Pons (tissue), 1 donor: ENCODE measurements at regions not wholly inside any gene's neighbourhood (a gene's known extent, or its start where the extent isn't known, plus 50 kb on each side); places are given as distances from the start of the nearest gene placed in this dataset.
"Not testable (repeated sequence)": the region's sequence is repeated elsewhere in the genome, so short reads cannot be mapped to it uniquely, and the experiment has no call there.

Source experiments
- DNase-seq: peaks from one replicate; pipeline ENCODE4 v3.0.0-alpha.2; 2016; ENCODE audit warnings: low spot score

DNA sequence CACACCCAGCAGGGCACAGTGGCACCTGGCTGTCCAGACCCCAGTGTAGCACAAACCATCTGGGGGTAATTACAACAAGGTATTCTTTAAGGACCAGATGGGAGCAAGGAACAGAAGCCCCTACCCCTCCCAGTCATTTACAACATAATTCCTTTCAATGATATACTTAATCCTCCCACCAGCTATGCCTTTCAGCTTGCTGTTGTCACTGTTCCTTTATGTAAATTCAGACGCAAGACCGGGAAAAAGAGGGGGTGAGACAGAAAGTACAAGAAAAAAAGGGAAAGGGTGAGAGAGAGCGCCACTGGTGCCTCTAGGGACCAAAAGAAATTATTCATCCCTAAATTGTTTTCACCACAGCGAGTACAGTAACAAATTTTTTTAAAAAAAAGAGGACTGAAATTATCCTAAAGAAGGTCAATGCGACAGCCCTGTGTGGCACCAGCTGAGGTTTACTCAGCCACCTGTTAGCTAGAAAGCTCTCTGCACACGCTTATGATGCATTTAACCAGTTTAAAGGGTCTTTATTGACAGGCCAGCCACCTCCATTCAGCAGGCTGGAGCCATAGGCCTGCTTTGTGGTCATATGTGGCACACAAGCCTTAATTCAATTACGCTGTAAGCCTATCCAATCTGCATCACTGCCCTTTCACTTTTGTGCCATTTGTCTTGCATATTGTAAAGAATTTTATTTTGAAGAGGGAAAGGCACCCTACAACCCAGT, 210.2 kb upstream of the ISL1 start:
- DNase-seq, result no peak

DNA sequence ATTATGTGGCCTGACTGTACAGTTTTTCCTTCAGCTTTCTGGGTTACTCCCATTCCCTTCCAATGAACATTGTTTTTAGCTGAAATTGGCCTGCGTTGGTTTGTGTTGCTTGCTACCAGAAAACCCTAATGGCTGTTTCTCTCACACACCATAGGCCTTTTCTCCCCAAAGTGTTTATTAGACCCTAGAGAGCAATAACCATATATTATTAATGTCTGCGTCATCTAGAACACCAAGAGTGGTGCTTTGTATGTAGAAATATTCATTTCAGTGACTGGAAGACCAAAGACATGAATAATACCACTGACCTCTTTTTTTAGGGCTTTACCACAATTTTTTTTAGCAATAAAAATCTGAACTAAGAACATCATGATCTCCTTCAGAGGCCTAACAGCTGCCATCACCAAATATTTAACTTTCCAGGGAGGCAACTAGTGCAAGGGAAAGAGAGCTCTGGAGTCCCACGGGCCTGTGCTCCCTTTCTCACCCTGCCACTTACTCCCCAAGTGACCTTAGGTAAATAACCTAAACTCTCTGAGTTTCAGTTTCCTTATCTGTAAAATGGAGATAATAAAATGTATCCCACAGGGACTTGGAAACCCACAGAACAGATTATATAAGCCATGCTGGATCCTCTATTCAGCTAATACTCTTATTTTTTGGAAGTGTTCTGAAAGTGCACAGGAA, 201.9 kb upstream of the ISL1 start:
- DNase-seq, result no peak

DNA sequence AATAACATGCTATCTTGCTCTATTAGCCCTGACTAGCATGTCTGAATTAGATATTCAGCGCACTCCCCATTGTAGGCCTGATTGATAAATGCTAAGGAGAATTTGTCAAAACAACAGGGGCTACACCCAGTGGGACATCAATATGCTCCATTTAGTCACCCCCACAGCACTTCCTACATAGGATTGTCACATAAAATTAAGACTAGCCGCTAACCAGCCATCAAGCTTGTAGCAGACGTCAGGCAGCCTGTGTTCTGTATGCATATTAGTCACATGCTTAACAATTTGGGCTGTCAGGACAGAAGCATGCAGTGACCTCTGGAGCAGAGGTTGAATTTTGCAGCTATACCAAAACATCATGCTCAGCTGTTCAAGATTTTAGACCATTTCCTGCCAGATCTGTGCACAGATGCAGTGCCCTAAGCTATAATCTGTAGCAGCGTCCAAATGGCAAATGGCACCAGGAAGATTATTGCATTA, 197.4 kb upstream of the ISL1 start:
- DNase-seq, result no peak

DNA sequence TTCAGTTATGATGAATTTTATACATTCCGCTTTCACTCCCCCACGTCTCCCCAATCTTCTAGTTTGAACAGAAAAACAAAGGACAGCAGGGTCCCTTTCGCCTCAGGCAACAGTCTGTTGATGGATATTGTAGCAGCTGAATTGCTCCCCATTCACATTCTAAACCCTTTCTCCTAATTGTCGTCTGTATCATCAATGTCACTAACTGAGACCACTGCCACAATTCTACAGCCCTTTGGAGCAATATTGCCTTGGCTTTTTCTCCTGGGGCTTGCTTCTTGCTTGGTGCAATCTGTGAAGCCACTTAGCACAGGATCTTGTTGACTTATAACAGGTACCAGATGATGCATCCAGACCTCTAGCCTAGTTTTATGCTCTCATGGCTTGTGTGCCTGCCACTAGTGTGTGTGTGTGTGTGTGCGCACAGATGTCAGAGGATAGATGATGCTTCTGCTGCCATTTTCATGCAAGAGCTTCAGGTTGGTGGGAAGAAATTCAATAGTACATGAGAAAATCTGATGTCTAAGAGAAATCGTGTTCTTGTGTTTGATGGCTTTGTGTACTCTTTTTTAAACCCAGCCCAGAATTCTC, 195.2 kb upstream of the ISL1 start:
- no peak for DNase-seq

DNA sequence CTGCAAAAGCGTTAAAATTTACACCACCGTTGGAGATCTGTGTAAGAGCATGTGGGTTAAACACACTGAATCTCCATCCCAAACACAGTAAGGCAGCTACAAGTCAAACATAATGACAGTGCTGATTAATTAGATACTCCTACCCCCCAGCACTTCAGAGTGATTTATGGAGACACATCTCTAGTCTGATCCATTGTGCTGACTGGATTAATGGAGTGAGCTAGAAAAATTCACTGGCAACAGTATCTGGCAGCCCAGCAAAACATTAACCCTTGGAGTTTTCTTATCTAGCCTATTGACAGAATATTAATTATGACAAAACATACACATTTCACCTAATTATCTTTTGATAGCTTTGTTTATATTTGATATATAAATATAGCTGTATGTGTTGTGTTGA, 188.6 kb upstream of the ISL1 start:
- DNase-seq, result no peak

DNA sequence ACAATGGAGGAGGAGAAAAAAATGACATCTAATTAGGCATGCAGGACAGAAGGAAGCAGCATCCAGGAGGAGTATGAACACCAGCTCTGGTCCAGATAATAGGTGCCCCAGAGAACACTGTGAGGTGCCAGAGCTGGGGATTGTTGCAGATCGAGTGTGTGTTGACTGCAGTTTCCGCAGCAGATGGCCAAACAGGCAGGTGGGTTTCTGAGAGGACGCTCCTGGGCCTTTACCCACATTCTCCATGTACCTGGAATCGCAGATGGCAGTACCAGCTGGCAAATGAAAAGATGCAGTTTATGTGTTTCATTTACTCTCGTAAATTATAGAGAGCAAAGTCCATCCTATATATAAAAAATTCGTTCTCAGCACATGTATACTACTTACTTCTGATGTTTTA, 182.2 kb upstream of the ISL1 start:
- no peak for DNase-seq

DNA sequence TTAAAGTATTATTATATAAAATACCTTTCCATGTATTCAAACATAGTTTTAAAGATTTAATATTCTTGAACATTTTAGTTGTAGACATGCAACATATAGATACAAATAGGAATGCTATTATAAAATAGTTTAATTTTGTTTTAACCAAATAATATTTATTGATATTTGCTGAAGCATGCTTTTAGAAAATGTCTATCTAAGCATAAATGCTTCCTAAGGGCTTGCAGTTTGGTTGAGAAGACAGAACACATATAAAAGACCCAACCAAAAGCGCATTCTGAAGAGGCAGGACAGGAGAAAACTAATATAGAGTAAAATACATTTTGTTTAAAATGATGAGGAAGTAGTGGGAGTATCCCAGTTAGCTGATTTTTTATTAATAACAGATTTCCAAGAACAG, 181.5 kb upstream of the ISL1 start:
- no peak for DNase-seq

DNA sequence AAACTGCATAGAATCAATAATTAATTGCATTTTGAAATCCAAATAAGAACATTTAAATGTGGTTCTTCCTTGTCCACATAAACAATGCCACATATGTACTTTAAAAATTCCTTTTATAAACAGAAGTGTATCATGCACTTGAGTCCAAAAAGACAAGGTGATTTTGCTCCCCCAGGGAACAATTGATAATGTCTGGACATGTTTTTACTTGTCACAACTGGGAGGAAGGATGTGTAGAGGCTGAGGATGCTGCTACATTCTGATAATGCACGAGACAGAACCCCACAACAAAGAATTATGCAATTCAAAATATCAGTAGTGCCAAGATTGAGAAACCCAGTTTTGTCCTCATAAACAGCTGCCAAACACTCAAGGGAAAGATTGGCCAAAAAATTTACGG, 181.1 kb upstream of the ISL1 start:
- DNase-seq, result no peak

DNA sequence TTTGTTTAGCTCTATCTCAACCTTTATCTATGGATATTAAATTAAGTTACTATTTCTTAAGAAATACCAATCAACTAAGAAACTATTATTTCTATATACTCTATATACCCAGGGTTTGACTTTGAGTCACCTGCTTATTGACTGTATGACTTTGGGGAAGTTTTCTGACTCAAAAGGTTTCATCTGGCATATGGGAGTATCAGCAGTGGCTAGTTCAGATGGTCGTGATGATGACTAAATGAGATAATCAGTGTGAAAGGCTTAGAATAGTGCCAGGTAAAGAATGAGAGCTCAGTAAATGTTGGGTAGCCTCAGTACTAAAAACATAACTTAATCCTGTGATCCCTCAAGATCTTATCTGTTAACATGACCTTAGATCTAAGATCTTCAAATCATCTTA, 179.7 kb upstream of the ISL1 start:
- DNase-seq, result no peak

DNA sequence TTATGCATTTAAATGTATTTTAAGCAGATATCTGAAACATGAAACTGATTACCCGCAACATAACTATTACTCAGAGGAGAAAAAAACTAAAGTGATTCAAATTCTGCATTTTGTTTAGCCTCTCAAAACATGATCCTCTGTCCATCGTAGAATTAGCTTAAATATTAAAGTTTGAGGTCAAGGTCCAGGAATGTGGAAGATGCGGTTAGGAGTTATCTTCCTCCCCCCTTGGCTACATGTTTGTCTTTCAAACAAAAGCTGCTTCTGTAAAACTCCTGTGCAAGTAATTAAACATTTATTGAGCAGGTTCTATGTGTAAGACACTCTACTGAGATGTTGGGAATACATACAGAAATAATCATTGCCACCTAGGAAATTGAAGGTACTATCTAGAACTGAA, 175.0 kb upstream of the ISL1 start:
- no peak for DNase-seq

DNA sequence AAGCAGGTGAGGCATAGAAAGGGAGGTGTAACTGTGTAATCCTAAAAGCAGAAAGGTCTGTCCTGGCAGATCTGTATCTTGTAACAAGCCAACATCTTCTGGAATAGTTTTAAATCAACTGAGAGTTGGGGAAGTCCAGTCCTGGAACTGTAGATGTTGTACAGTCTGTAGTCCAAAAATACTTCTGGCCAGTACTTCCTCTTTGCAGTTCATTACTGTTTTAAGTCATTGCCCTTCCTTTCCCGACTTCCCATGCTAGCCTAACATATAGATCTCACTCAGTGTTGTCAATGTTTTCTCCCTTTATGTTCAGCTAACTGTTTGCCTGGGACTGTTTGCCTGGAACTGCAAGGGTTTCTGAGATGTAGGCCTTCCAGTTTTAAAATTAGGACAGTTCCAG, 168.5 kb upstream of the ISL1 start:
- DNase-seq, result peak; percentile 71

DNA sequence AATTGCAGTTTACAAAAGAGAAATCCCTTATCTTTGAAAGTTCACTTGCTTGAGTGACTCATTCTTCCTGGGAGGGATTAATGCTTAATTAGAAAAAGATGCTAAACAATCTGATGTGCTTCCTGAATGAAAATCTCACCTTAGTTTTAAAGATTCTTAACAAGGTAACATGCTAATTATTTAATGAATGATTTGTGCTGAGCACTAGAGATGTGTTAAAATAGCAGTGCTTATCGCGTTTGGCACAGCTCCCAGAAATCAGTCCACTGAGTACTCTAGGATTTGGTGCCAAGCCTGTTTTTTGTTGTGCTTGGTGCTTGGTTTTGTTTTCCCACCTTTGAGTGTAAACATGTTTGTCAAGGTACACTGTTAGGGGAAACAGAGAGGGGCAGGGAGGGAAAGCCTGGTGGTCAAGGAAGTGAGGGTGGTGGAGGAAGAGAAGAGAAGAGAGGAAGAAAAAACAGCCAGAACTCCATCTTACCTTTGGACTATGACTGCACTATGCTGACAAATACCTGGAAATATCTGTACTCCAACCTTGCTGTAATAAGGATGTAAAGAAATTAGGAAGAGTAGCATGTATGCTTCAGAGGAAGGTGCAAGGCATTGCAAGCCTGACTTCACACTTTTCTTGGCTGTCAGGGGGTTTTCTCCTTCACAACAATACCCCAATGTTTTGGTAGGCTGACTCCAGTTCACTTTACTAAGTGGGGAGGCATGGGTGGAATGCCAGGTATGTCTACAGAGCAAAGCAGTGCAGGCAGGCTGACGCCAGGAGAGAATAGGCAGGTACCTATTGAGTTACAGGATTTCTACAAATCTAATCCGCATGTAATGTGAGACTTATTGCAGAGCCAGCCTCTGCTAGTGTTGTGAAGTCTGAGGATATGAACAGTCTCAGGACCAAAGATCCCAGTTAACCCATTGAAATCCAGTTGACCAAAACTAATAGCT, 157.2 kb upstream of the ISL1 start:
- DNase-seq, result no peak

DNA sequence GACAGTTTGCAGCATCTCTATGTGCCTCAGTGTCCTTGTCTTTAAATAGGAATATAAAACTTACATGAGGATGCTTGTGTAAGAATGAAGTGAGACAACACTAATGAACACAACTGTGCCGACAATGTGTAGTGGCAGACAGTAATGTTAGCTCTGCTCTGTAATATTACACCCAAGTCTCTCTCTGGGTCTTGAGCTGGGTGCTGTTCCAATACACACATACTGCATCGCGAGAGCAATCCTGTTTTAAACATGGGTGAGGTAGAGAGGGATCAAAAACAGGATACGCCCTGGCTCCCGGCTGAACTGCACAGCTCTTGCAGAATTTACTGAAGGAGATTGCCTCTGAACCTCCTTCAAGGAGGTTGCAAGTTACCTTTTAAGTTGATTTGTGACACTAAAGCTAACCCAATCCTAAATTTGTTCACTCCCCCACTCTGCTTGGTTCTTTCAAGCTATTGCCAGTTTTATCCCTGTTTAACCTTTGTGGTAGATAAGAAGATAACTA, 155.2 kb upstream of the ISL1 start:
- DNase-seq, result no peak

DNA sequence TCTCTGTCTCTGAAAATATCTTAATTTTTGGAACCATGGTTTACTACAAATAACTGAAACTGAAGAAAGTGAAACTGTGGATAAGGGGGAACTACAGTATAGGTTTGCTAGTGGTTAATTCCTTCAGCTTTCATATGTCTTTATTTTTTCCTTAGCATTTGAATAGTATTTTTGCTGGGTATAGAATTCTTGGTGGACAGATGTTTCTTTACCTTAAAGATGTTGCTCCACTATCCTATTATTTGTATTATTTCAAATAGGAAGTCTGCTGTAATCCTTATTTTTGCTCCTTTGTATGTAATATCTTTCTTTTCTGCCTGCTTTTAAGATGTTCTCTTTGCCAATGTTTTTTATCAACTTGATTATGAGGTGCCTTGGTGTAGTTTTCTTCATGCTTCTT, 152.9 kb upstream of the ISL1 start:
- DNase-seq, result no peak

DNA sequence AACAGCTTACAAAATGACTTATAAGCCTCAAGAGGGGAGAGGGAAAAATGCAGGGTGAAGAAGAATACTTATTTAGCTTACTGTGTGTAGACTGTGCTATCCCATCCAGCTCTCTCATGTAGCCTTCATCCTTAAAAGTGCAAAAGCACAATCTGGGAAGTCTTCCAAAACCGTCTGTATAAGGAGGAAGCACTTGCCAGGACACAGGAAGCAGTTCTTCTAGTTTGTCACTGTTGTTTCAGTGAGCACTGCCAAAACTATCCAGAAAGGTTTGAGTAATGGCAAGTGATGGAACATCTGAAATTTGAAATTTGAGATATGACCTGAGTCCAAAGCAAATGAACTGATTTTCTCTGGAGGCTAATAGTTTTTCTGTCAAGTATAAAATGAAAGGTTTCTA, 140.8 kb upstream of the ISL1 start:
- no peak for DNase-seq

DNA sequence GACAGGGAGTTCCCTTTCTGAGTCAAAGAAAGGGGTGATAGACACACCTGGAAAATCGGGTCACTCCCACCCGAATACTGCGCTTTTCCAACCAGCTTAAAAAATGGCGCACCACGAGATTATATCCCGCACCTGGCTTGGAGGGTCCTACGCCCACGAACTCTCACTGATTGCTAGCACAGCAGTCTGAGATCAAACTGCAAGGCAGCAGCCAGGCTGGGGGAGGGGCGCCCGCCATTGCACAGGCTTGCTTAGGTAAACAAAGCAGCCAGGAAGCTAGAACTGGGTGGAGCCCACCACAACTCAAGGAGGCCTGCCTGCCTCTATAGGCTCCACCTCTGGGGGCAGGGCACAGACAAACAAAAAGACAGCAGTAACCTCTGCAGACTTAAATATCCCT, 132.3 kb upstream of the ISL1 start:
- DNase-seq, result not testable (repeated sequence)

DNA sequence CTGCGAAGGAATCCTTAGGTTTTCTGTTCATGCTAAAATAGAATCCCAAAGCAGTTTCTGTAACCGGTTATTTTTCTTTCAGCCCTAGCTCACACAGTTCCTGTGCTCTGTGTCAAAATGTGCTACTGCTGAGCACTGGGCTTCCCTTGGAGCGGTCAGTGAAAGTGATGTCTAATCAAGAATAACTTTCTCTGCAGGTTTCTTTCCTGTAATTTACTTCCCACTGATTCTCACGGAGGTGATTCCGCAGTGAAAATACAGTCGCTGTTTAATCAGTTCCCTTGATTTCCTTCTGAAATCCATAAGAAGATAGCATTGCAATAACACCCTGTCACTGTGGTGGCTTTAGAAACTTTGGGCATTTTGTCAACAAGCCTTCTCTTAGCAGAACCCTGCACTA, 112.0 kb upstream of the ISL1 start:
- no peak for DNase-seq

DNA sequence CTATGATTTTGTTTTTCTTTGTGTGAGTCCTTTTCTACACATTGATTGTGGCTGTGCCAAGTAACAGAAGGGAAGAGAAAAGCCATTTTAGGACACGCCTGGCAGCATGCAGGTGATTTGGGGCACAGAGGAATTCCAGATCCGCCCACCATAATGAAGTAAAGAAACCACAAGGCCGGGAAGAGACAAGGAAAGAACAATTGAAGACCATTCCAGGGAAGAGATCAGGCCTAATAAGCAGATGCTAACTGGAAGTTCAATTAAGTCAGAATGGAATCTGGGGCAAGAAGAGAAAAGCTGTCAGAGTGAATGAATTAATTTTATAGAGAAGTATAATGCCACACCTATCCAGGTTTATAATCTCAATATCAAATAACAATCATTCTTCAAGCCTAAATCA, 110.2 kb upstream of the ISL1 start:
- DNase-seq, result no peak

DNA sequence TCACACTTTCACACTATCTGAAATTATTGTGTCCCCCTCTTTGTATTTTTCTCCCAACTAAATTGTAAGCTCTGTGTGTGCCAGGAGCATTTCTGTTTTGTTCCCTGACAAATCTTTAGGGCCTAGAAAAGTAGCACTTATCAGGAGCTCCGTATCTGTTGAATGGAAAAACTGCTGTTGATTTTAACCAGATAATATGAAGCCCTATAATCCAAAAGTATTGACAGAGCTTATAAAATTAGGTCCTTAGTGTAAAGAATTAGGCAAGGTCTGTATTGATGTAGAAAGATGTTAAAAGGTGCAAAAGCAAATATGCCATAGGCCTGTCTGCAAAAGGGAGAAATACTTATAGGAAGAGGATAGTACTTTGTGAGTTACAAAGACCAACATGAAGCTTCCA, 109.4 kb upstream of the ISL1 start:
- no peak for DNase-seq

DNA sequence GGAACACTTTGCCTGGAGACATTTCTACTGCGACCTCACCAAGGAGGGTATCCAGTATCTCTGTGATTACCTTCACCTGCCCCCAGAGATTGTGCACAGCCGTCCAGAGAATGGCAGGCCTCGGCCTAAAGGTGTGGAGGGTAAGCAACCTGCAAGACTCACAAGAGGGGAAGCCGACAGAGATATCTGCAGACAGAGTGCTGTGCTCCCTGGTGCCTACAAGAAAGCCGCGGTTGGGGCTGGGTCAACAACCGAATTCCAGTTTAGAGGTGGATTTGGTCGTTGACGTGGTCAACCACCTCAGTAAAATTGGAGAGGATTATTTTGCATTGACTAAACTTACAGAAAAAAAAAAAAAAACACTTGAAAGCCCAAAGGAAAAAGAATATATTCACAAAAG, 107.8 kb upstream of the ISL1 start:
- DNase-seq, result no peak

DNA sequence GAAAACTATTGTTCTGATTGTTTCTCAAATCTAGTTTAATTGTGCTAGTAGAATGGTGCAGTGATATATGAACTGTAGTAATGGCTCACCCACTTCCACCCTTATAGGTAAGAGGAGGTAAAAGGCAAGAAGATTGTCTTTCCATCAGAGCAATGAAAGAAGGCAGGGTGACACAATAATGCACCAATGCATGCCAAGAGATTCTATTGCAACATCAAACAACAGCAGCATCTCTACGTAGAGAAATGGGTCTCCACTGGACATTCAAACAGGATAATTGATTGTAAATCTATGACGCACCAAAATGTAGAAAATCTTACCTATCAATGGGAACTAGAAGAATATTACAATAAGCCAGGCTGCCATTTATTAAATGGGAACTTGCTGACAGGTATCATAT, 107.0 kb upstream of the ISL1 start:
- no peak for DNase-seq

DNA sequence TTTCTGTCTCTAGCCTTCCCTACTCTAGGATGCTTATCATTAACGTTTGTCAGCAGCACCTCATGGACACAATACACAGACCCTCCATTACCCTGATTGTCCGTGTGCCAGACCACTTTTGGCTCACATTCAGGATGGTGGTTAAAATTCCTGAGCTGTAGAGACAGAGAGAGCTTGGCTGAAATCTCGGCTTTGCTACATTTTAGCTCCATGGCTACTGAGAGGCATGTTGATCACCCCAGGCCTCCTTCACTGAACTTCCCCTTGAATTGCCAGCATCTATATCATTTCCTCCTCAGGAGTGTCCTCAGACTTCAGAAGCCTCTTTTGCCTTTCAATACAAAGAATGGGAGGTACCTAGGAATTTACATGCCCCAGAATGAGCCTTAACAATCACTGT, 104.7 kb upstream of the ISL1 start:
- no peak for DNase-seq
